ENCODE measurements at regions not wholly inside any gene's neighbourhood (a gene's known extent, or its start where the extent isn't known, plus 50 kb on each side); places are given as distances from the start of the nearest gene placed in this dataset.
A peak's percentile ranks its signal among the peaks of the same experiment; 100 is the strongest.

- no peaks in the 10 kb centered on the region for H3K4me1 ChIP-seq (ENCODE audit: control insufficient read depth, low read depth, low read length)
Observed at GRCh38 chr4:163665521-163666331, 171.2 kb downstream of the TMA16 start.

GRCh38 chr4:163666332-163666873 is 171.9 kb downstream of the TMA16 start:
- Histone ChIP-seq H3K56ac (ENCODE audit: low read length) (no peak overlapping the region), H3K4me2 (ENCODE audit: low read length) (no peak overlapping the region), H2BK5ac (ENCODE audit: low read length) (no peak overlapping the region), H3K4ac (ENCODE audit: low read depth, low read length) (no peak overlapping the region), H2BK15ac (replicated peaks; ENCODE audit: low read depth) (no peak overlapping the region), H3K79me1 (ENCODE audit: low read length) (no peaks in the 10 kb centered on the region), H3K79me2 (ENCODE audit: control insufficient read depth, insufficient read depth, low read length) (no peaks in the 10 kb centered on the region), H3K23ac (ENCODE audit: low read length) (no peak overlapping the region), H3K9ac (ENCODE audit: low read length) (no peak overlapping the region), H2BK120ac (ENCODE audit: low read depth, low read length) (no peak overlapping the region), H3K18ac (ENCODE audit: low read length) (no peak overlapping the region), H4K8ac (ENCODE audit: low read depth, low read length) (no peak overlapping the region), H3K27ac (ENCODE audit: low read depth, low read length) (no peak overlapping the region), H2AK5ac (ENCODE audit: low read length) (no peak overlapping the region), H3K36me3 (ENCODE audit: control insufficient read depth, insufficient read depth, low read length) (no peaks in the 10 kb centered on the region), H3K4me3 (ENCODE audit: low read length) (no peak overlapping the region), H3K4me1 (ENCODE audit: control insufficient read depth, low read depth, low read length) (no peaks in the 10 kb centered on the region), H3K27me3 (ENCODE audit: insufficient read depth, low read length, poor library complexity) (no peaks in the 10 kb centered on the region), H4K5ac (ENCODE audit: low read length) (no peak overlapping the region)
- no peak for DNase-seq

More at GRCh38 chr4:163665521-163666331, 171.2 kb downstream of the TMA16 start:
- Histone ChIP-seq H3K56ac (ENCODE audit: low read length) (no peak overlapping the region), H3K27me3 (ENCODE audit: insufficient read depth, low read length, poor library complexity) (no peaks in the 10 kb centered on the region), H4K5ac (ENCODE audit: low read length) (no peak overlapping the region), H3K18ac (ENCODE audit: low read length) (no peak overlapping the region), H3K4me3 (ENCODE audit: low read length) (no peak overlapping the region), H3K23ac (ENCODE audit: low read length) (no peak overlapping the region), H3K9ac (ENCODE audit: low read length) (no peak overlapping the region), H3K79me2 (ENCODE audit: control insufficient read depth, insufficient read depth, low read length) (no peaks in the 10 kb centered on the region), H3K4ac (ENCODE audit: low read depth, low read length) (no peak overlapping the region), H3K27ac (ENCODE audit: low read depth, low read length) (no peak overlapping the region), H3K36me3 (ENCODE audit: control insufficient read depth, insufficient read depth, low read length) (no peaks in the 10 kb centered on the region), H4K8ac (ENCODE audit: low read depth, low read length) (no peak overlapping the region), H2AK5ac (ENCODE audit: low read length) (no peak overlapping the region), H2BK120ac (ENCODE audit: low read depth, low read length) (no peak overlapping the region), H3K4me2 (ENCODE audit: low read length) (no peak overlapping the region), H2BK15ac (replicated peaks; ENCODE audit: low read depth) (no peak overlapping the region), H2BK5ac (ENCODE audit: low read length) (no peak overlapping the region), H3K79me1 (ENCODE audit: low read length) (no peaks in the 10 kb centered on the region)
- DNase-seq, result no peak
- WGBS (ENCODE audit: extremely low coverage, insufficient coverage, low lambda C conversion rate), result no CpG with 5 or more reads among the region's 9 CpGs

GRCh38 chr4:163672751-163673150 is 178.3 kb downstream of the TMA16 start:
- Histone ChIP-seq H3K27ac (ENCODE audit: low read depth, low read length) (no peak overlapping the region), H3K27me3 (ENCODE audit: insufficient read depth, low read length, poor library complexity) (no peaks in the 10 kb centered on the region), H3K4me3 (ENCODE audit: low read length) (no peak overlapping the region), H4K8ac (ENCODE audit: low read depth, low read length) (no peak overlapping the region), H2AK5ac (ENCODE audit: low read length) (no peak overlapping the region), H3K4ac (ENCODE audit: low read depth, low read length) (no peak overlapping the region), H3K4me2 (ENCODE audit: low read length) (no peak overlapping the region), H3K56ac (ENCODE audit: low read length) (no peak overlapping the region), H2BK5ac (ENCODE audit: low read length) (no peak overlapping the region), H2BK15ac (replicated peaks; ENCODE audit: low read depth) (no peak overlapping the region), H3K9ac (ENCODE audit: low read length) (no peak overlapping the region), H3K18ac (ENCODE audit: low read length) (no peak overlapping the region), H3K79me2 (ENCODE audit: control insufficient read depth, insufficient read depth, low read length) (no peaks in the 10 kb centered on the region), H3K4me1 (ENCODE audit: control insufficient read depth, low read depth, low read length) (no peaks in the 10 kb centered on the region), H3K36me3 (ENCODE audit: control insufficient read depth, insufficient read depth, low read length) (no peaks in the 10 kb centered on the region), H3K79me1 (ENCODE audit: low read length) (no peaks in the 10 kb centered on the region), H2BK120ac (ENCODE audit: low read depth, low read length) (no peak overlapping the region), H4K5ac (ENCODE audit: low read length) (no peak overlapping the region), H3K23ac (ENCODE audit: low read length) (no peak overlapping the region)
- peak; percentile 23 for DNase-seq
- no CpG with 5 or more reads among the region's 3 CpGs for WGBS (ENCODE audit: extremely low coverage, insufficient coverage, low lambda C conversion rate)

GRCh38 chr4:163673848-163674697 is 179.6 kb downstream of the TMA16 start:
- no peak for DNase-seq
- Histone ChIP-seq H4K8ac (ENCODE audit: low read depth, low read length) (no peak overlapping the region), H3K27ac (ENCODE audit: low read depth, low read length) (no peak overlapping the region), H3K9ac (ENCODE audit: low read length) (no peak overlapping the region), H2BK5ac (ENCODE audit: low read length) (no peak overlapping the region), H3K4me1 (ENCODE audit: control insufficient read depth, low read depth, low read length) (no peaks in the 10 kb centered on the region), H3K36me3 (ENCODE audit: control insufficient read depth, insufficient read depth, low read length) (no peaks in the 10 kb centered on the region), H3K23ac (ENCODE audit: low read length) (no peak overlapping the region), H2AK5ac (ENCODE audit: low read length) (no peak overlapping the region), H3K18ac (ENCODE audit: low read length) (no peak overlapping the region), H3K4me3 (ENCODE audit: low read length) (no peak overlapping the region), H3K56ac (ENCODE audit: low read length) (no peak overlapping the region), H3K79me2 (ENCODE audit: control insufficient read depth, insufficient read depth, low read length) (no peaks in the 10 kb centered on the region), H4K5ac (ENCODE audit: low read length) (no peak overlapping the region), H3K4me2 (ENCODE audit: low read length) (no peak overlapping the region), H3K27me3 (ENCODE audit: insufficient read depth, low read length, poor library complexity) (no peaks in the 10 kb centered on the region), H2BK120ac (ENCODE audit: low read depth, low read length) (no peak overlapping the region), H3K79me1 (ENCODE audit: low read length) (no peaks in the 10 kb centered on the region), H2BK15ac (replicated peaks; ENCODE audit: low read depth) (no peak overlapping the region), H3K4ac (ENCODE audit: low read depth, low read length) (no peak overlapping the region)
- no CpG with 5 or more reads among the region's 5 CpGs for WGBS (ENCODE audit: extremely low coverage, insufficient coverage, low lambda C conversion rate)

- Histone ChIP-seq H2BK5ac (ENCODE audit: low read length) (no peak overlapping the region), H4K5ac (ENCODE audit: low read length) (no peak overlapping the region), H3K4me3 (ENCODE audit: low read length) (no peak overlapping the region), H3K79me1 (ENCODE audit: low read length) (no peaks in the 10 kb centered on the region), H3K27ac (ENCODE audit: low read depth, low read length) (no peak overlapping the region), H3K56ac (ENCODE audit: low read length) (no peak overlapping the region), H3K36me3 (ENCODE audit: control insufficient read depth, insufficient read depth, low read length) (no peaks in the 10 kb centered on the region), H3K18ac (ENCODE audit: low read length) (no peak overlapping the region), H2BK120ac (ENCODE audit: low read depth, low read length) (no peak overlapping the region), H3K4ac (ENCODE audit: low read depth, low read length) (no peak overlapping the region), H2BK15ac (replicated peaks; ENCODE audit: low read depth) (no peak overlapping the region), H3K23ac (ENCODE audit: low read length) (no peak overlapping the region), H3K27me3 (ENCODE audit: insufficient read depth, low read length, poor library complexity) (no peaks in the 10 kb centered on the region), H3K9ac (ENCODE audit: low read length) (no peak overlapping the region), H3K79me2 (ENCODE audit: control insufficient read depth, insufficient read depth, low read length) (no peaks in the 10 kb centered on the region), H2AK5ac (ENCODE audit: low read length) (no peak overlapping the region), H3K4me1 (ENCODE audit: control insufficient read depth, low read depth, low read length) (no peaks in the 10 kb centered on the region), H3K4me2 (ENCODE audit: low read length) (no peak overlapping the region), H4K8ac (ENCODE audit: low read depth, low read length) (no peak overlapping the region)
- no CpG with 5 or more reads among the region's 5 CpGs for WGBS (ENCODE audit: extremely low coverage, insufficient coverage, low lambda C conversion rate)
- peak; percentile 10 for DNase-seq
Observed at GRCh38 chr4:163679189-163679588, 184.7 kb downstream of the TMA16 start.
